PFSK-1 (cell line): ENCODE measurements at regions not wholly inside any gene's neighbourhood (a gene's known extent, or its start where the extent isn't known, plus 50 kb on each side); places are given as distances from the start of the nearest gene placed in this dataset.

Experiments
- FOXP2 ChIP-seq: optimal IDR thresholded peaks from 2 replicates; pipeline ENCODE3; 2011; ENCODE audit warnings: borderline replicate concordance, control low read depth, inconsistent platforms; ENCODE audit not compliant: insufficient read depth; ENCODE audit errors: extremely low read length, extremely low read depth
- POLR2AphosphoS5 ChIP-seq: IDR thresholded peaks from 2 replicates; pipeline ENCODE4 v1.6.1; 2012; ENCODE audit warnings: low read depth, mild to moderate bottlenecking, control low read depth, low read length, moderate library complexity
- SIN3A ChIP-seq: IDR thresholded peaks from 2 replicates; pipeline ENCODE4 v1.6.1; 2012; ENCODE audit warnings: mild to moderate bottlenecking, low read length, moderate library complexity, borderline replicate concordance; ENCODE audit not compliant: insufficient read depth
- TAF1 ChIP-seq: IDR thresholded peaks from 2 replicates; pipeline ENCODE4 v1.6.1; 2012; ENCODE audit warnings: low read length, control low read depth, borderline replicate concordance; ENCODE audit not compliant: insufficient read depth
- TF ChIP-seq, protein P1 (sequence below), 2 experiments: IDR thresholded peaks; 2 replicates each; pipeline versions ENCODE4 v1.6.1 to v1.8.0; 2011 to 2012; ENCODE audit warnings: low read depth in 2 of 2, low read length in 2 of 2, control low read depth in 1 of 2, inconsistent platforms in 1 of 2, mild to moderate bottlenecking in 1 of 2, moderate library complexity in 1 of 2; ENCODE audit not compliant: insufficient read depth in 1 of 2

DNA sequence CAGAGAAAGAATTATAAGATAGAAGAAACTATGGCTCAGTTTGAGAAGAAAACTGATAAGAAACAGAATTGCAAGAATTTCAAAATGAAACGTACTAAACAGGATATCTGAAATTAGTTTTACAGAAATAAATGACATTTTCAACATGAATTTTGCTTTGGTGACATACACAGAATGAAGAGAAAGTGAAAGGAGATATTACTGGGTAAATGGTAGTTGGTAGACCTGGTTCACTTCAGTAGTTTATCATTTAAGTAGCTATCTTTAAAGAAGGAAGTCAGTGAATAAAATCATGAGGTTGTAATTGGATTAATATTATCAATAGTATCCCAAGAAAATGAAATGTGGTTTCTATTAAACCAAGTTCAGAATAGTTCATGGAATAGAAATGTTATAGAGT is 395.5 kb upstream of the SMIM31 start:
- TF ChIP-seq, protein P1, sequence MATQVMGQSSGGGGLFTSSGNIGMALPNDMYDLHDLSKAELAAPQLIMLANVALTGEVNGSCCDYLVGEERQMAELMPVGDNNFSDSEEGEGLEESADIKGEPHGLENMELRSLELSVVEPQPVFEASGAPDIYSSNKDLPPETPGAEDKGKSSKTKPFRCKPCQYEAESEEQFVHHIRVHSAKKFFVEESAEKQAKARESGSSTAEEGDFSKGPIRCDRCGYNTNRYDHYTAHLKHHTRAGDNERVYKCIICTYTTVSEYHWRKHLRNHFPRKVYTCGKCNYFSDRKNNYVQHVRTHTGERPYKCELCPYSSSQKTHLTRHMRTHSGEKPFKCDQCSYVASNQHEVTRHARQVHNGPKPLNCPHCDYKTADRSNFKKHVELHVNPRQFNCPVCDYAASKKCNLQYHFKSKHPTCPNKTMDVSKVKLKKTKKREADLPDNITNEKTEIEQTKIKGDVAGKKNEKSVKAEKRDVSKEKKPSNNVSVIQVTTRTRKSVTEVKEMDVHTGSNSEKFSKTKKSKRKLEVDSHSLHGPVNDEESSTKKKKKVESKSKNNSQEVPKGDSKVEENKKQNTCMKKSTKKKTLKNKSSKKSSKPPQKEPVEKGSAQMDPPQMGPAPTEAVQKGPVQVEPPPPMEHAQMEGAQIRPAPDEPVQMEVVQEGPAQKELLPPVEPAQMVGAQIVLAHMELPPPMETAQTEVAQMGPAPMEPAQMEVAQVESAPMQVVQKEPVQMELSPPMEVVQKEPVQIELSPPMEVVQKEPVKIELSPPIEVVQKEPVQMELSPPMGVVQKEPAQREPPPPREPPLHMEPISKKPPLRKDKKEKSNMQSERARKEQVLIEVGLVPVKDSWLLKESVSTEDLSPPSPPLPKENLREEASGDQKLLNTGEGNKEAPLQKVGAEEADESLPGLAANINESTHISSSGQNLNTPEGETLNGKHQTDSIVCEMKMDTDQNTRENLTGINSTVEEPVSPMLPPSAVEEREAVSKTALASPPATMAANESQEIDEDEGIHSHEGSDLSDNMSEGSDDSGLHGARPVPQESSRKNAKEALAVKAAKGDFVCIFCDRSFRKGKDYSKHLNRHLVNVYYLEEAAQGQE (IDR thresholded peaks at IDR 0.05; ENCODE audit: insufficient read depth in 1 of 2, low read depth in 2 of 2, low read length in 2 of 2), result no peak
- TF ChIP-seq POLR2AphosphoS5, result no peak
- TF ChIP-seq FOXP2, result no peak
- no peak for TF ChIP-seq TAF1
- TF ChIP-seq SIN3A, result no peak
